ENCODE measurements at regions not wholly inside any gene's neighbourhood (a gene's known extent, or its start where the extent isn't known, plus 50 kb on each side); places are given as distances from the start of the nearest gene placed in this dataset.

- TF ChIP-seq, protein P1, sequence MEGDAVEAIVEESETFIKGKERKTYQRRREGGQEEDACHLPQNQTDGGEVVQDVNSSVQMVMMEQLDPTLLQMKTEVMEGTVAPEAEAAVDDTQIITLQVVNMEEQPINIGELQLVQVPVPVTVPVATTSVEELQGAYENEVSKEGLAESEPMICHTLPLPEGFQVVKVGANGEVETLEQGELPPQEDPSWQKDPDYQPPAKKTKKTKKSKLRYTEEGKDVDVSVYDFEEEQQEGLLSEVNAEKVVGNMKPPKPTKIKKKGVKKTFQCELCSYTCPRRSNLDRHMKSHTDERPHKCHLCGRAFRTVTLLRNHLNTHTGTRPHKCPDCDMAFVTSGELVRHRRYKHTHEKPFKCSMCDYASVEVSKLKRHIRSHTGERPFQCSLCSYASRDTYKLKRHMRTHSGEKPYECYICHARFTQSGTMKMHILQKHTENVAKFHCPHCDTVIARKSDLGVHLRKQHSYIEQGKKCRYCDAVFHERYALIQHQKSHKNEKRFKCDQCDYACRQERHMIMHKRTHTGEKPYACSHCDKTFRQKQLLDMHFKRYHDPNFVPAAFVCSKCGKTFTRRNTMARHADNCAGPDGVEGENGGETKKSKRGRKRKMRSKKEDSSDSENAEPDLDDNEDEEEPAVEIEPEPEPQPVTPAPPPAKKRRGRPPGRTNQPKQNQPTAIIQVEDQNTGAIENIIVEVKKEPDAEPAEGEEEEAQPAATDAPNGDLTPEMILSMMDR (IDR thresholded peaks at IDR 0.05) = no peak
- no peak for TF ChIP-seq POLR2A (IDR thresholded peaks at IDR 0.05)
- no peak for TF ChIP-seq POLR2AphosphoS5 (IDR thresholded peaks at IDR 0.05)
Measured at GRCh38 chr12:130263996-130264395, 73.7 kb upstream of the PIWIL1 start.

Data from breast epithelium (tissue), 3 donors.